SKM-1 treated with dmso at 0.1 percent for 144 hours (cell line): ENCODE measurements at regions not wholly inside any gene's neighbourhood (a gene's known extent, or its start where the extent isn't known, plus 50 kb on each side); places are given as distances from the start of the nearest gene placed in this dataset.
A peak's percentile ranks its signal among the peaks of the same experiment; 100 is the strongest.
"Not testable (repeated sequence)": the region's sequence is repeated elsewhere in the genome, so short reads cannot be mapped to it uniquely, and the experiment has no call there.

ENCODE experiments used
- DNase-seq: peaks from one replicate; lab custom pipeline; 2025; ENCODE audit not compliant: unreplicated experiment; lab: John Stamatoyannopoulos, UW

DNA sequence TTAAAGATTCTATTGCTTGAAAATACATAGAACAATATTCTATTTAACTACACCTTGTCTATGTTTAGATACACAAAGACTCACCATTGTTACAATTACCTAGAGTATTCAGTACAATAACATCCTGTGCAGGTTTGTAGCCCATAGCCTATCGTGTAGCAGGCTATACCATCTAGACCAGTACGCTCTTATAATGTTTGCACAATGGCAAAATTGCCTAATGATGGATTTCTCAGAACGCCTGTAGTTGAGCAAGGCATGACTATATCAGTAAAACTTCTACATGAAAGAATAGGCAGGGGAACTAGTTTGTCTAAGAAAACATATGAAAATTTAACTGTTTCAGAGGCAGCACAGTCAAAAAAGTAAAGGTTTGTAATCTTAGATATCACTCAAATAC lies 375.9 kb downstream of the DAD1 start:
- no peak for DNase-seq

DNA sequence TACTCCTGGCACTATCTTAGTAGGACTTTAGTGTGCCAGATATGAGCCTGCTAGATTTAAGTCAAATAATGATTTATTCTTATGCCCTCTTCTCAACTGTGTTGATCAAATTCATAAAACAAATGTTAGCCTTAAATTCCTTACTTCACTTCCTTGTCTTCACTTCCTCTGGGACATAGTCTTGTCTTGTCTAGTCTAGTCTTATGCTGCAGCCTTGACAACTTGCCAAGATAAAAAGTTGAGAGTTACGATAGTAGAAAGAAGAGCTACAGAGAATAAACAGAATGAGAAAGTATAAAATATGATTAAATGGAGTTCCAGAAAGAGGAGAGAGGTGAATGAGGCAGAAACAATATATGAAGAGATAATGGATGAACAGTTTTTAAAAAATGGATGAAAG lies 378.1 kb downstream of the DAD1 start:
- no peak for DNase-seq

- no peak for DNase-seq
Observed at GRCh38 chr14:22210026-22210425, 379.0 kb downstream of the DAD1 start.

GRCh38 chr14:22203036-22203435 lies 386.0 kb downstream of the DAD1 start:
- DNase-seq, result no peak

- no peak for DNase-seq
Observed at GRCh38 chr14:22202313-22202712, 386.7 kb downstream of the DAD1 start.

DNA sequence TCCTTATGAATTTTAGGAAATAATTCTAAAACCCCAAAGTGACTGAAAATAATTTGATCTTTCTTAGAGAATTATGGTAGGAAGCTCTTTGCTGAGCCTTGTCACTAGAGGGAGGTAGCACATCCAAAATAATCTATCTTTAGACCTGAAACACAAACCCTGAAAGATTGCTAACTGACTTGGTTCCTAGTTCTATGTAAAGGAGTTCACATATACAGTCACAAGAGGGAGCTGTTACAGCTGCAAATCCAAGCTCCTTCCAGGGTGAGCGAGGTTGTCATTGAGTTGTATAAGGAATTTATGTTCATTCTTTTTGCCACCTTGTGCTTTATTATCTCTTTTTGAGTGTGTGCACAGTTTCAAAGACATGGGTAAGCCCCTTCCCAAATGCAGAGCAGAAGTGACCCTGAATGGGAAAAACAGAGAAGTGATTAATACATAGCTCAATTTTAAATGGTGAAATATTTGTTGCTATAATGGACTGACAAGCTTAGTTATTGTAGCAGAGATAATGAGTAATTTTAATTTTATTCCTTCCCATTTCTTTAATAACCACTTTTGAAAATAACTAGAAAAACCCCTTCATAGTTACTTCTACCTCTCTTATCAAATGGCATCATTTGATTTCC lies 387.9 kb downstream of the DAD1 start:
- peak; percentile 59 for DNase-seq

DNA sequence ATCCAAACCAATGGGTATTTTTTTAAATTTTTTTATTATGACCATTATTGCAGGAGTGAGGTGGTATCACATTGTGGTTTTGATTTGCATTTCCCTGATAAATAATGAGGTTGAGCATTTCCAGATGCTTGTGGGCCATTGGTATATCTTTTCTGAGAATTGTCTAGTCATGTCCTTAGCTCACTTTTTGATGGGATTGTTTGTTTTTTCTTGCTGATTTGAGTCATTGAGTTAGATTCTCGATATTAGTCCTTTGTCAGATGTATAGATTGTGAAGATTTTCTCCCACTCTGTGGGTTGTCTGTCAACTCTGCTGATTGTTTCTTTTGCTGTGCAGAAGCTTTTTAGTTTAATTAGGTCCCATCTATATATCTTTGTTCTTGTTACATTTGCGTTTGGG lies 388.9 kb downstream of the DAD1 start:
- not testable (repeated sequence) for DNase-seq

- no peak for DNase-seq
Observed at GRCh38 chr14:22194664-22195063, 394.4 kb downstream of the DAD1 start.

DNA sequence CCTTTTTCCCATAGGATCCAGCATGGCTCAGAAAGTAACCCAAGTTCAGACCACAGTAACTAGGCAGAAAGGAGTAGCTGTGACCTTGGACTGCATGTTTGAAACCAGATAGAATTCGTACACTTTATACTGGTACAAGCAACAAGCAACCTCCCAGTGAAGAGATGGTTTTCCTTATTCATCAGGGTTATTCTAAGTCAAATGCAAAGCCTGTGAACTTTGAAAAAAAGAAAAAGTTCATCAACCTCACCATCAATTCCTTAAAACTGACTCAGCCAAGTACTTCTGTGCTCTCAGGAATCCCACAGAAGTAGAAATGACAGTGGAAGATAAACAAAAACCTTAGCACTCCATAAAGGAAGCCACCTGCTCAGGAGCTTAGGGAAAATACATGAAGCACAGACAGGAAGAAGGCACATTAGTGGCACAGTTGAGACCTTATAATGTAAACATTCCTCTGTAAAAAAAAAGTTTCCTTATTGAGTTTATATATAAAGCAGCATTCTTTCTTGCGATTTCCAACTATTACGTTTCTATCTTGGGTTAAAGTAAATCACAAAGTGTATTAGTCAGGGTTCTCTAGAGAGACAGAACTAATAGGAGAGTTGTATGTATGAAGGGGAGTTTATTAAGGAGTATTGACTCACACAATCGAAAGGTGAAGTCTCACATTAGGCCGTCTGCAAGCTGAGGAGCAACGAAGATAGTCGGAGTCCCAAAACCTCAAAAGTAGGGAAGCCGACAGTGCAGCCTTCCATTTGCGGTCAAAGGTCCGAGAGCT lies 398.4 kb downstream of the DAD1 start:
- DNase-seq, result no peak

GRCh38 chr14:22189881-22190280 lies 399.1 kb downstream of the DAD1 start:
- DNase-seq, result no peak

DNA sequence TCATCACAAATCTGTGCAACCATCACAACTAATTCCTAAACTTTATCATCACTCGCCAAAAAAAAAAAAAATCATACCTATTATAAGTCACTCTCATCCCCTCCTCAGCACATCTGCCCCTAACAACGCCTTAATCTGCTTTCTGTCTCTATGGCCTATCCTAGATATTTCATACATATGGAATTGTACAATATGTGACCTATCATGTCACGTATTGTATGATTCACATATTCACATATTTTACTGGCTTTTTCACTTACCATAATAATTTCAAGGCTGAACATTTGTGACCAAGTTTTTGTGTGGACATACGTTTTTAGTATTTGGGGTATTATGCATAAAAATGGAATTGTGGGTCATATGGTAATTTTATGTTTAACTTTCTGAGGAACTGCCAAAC lies 400.7 kb downstream of the DAD1 start:
- DNase-seq, result no peak

DNA sequence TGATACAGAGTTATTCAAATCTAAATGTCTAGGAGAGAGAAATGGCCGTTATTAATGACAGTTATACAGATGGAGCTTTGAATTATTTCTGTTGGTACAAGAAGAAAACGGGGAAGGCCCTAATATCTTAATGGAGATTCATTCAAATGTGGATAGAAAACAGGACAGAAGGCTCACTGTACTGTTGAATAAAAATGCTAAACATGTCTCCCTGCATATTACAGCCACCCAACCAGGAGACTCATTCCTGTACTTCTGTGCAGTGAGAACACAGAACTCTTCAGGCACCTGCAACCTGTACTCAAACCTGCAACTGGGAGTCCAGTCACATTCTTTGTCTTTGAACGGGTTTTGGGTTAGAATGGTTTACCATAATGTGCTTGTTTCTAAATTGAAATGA lies 403.2 kb downstream of the DAD1 start:
- DNase-seq, result no peak

GRCh38 chr14:22185191-22185590 lies 403.8 kb downstream of the DAD1 start:
- DNase-seq, result no peak

DNA sequence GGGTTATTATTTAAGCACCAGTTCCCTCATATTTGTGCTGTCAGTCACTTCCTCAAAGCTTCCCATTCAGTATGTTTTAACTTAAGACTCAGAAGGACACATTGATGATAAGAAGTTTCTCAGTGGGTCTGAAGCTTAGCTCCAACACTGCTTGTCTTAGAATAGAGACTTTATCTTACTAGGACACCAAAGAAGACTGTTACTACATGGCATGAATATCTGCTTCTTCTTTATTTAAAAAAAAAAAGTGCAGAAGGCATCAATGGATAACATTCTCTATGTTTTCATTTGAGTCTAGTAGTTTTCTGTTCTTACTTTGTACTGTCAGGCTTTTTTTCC lies 404.2 kb downstream of the DAD1 start:
- no peak for DNase-seq

DNA sequence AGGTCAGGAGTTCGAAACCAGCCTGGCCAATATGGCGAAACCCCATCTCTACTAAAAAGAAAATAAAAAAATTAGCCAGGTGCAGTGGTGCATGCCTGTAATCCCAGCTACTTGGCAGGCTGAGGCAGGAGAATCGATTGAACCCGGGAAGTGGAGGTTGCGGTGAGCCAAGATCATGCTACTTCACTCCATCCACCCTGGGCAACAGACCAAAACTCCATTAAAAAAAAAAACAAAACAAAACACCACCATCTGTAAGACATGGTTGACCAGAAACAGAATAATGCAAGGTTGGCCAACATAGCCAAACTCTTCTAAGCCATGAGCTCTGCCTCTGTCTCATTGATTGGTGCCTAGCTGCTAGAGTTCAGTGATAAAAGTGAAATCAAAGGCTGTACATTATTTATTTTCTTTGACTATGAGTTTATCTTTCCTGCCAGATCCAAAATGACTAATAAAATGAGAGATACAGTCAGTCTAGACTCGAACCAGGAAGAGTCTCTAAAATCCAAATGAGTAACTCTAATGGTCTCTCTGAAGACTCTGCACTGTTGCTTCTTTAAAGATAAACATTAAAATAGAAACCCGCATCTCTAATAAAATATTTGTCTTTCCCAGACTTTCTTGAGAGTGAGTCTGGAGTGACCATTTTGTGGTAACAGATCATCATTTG lies 404.7 kb downstream of the DAD1 start:
- no peak for DNase-seq

DNA sequence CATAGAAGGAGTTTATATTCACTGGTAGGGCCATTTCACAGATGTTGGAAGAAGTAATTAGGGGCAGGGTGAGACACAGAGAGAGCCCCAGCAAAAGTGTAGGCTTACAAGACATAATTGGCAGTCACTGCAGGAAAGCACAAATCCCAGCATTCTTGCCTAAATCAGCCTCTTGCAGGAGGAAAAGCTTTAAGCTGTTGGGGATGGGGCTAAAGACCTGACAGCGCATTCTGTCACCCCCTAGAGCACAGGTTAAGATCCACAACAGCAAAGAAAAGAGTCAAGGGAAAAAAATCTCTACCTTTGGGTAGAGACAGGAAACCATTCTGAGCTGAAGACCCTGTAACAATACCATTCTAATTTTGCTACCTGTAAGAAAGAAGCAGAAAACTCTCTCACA lies 409.0 kb downstream of the DAD1 start:
- DNase-seq, result no peak

GRCh38 chr14:22179190-22179589 lies 409.8 kb downstream of the DAD1 start:
- no peak for DNase-seq

GRCh38 chr14:22178333-22178839 lies 410.6 kb downstream of the DAD1 start:
- no peak for DNase-seq

GRCh38 chr14:22177870-22178269 lies 411.2 kb downstream of the DAD1 start:
- DNase-seq, result no peak

- no peak for DNase-seq
Observed at GRCh38 chr14:22176957-22177356, 412.1 kb downstream of the DAD1 start.

DNA sequence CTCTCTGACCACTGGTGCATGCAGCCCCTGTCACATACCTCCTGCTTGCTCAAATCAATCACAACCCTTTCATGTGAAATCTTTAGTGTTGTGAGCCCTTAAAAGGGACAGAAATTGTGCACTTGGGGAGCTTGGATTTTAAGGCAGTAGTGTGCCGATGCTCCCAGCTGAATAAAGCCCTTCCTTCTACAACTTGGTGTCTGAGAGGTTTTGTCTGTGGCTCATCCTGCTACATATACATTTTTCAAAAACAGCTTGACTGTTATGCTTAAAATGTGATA lies 413.8 kb downstream of the DAD1 start:
- not testable (repeated sequence) for DNase-seq
